C4-2B (cell line): ENCODE measurements at regions not wholly inside any gene's neighbourhood (a gene's known extent, or its start where the extent isn't known, plus 50 kb on each side); places are given as distances from the start of the nearest gene placed in this dataset.

Experiments used
- CTCF ChIP-seq: fragments of 450-650 bp; conservative IDR thresholded peaks from 2 replicates; pipeline ENCODE4 v1.5.1; 2017; ENCODE audit warnings: mild to moderate bottlenecking
- ZFX ChIP-seq: fragments of 450-650 bp; IDR thresholded peaks from 2 replicates; pipeline ENCODE4 v1.6.1; 2017

- TF ChIP-seq CTCF (no peak), ZFX (no peak)
Measured at GRCh38 chr2:215683295-215683694, 247.4 kb upstream of the FN1 start.
